ENCODE measurements at regions not wholly inside any gene's neighbourhood (a gene's known extent, or its start where the extent isn't known, plus 50 kb on each side); places are given as distances from the start of the nearest gene placed in this dataset.

DNA sequence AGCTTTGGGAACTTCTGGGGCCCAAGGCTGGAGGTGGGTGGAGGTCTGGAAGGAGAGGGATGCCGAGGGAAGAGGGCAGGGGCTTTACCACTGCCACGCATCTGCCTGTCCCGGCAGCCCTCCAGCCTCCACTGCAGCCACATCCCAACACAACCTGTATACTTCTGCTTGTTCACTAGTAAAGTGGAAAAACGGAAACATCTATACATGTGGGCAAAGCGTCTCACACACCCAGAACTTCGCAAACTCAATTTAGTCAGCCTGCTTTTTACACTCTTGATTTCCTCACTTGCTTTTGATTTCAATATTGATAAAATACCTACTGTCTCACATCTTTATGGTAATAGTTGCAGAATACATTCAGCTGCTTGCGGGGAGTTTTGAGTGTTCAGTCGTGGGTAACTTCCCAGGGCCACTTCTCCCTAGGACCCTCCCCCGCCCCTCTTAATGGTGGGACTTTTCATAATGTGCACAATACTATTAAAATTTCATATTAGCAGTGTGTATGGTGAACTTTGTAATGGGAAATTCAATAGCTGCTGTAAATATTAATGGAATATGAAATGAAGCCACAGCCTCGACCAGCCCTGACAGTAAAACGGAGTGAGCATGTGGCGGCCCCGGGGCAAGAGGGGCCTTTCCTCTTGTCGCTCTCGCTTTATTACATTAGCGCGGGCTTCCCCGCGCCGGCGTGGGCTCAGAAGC lies 85.2 kb downstream of the NR2F2 start:
- no peak for DNase-seq (ENCODE audit: low spot score)

DNA sequence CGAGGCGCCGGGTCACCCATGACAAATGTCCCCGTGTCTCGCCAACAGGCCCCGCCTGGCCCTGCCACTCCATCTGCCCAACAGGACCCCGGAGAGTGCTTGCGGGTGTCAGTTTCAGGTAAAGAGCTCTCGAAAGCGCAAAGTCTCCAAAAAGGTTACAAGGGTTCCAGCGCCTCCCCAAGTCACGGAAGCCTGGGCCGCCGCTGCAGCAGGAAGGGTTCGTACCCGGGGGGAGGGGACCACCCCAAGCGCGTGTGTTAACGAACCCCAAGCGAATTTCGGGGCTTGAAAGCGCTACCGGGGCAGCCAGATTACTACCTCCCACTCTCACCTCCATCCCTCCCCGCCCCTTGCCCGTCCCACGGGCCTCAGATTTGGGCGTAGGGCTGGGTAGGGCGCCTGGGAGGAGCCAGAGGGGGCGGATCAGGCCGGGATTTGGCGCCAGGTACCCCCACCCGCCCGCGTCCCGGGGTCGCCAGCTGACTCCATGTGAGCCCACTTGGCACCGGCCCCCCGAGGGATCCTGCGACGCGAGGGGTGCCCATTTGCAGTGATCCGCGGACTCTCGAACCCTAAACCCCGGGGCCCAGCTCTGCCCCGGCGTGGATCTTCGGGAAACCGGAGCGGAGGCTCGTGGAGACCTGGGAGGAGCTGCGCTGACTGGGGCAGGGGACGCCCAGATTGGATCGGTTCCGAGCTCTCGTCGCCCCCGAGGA lies 85.9 kb downstream of the NR2F2 start:
- DNase-seq (ENCODE audit: low spot score), result no peak

DNA sequence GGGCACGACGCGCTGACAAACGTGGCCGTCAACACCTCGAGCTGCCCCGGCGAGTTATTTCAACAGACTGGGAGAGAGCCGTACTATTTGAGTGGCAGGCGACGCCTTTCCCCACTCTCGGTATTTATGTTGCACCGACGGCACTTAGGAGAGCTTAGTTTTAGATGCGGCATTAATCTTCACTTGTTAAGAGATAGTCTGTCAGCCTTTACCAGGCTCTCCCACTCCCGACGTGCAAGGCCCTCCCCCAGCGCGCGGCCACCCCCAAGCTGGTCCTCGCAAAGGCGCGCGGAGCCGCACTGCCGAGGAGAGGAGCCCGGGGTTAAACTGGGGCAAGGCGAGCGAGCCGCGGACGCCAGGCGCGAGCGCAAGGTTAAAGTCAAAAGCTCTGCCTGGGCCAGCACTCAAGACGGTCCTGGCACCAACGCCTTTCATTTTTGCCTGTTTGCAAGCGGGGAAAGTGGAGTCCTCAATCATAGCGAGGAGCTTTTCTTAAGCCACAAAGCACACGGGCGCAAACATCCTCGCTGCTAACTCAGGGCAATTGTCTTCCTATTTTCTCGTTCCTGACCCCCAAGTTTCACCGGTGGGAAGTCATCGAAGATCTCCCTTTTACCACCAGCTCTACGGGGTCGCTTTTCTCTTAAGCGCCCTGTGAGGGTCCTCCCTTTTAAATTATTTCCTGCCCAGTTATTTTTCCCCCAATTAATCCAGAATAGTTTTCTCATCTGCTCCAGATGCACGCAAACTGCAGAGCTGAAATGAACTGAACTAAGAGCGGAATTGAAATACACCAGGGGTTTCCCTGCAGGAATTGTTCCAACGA lies 86.6 kb downstream of the NR2F2 start:
- DNase-seq (ENCODE audit: low spot score), result no peak

DNA sequence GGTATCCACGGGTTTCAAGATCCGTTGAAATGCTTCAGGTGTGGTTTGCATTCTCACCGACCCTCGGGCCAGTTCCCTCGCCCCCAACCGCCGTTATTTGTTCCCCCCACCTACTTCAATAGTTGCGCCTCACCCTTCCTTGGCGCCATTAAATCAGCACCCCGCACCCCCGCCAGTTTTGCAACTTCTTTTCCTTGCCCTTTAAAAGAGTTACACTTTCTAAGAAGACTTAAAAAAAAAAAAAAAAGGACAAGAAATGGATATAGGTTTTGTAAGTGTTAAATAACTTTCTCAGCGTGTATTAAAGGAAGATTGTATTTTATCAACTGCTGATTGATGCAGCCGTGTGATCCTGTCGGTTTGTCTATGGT lies 87.2 kb downstream of the NR2F2 start:
- DNase-seq (ENCODE audit: low spot score), result no peak

DNA sequence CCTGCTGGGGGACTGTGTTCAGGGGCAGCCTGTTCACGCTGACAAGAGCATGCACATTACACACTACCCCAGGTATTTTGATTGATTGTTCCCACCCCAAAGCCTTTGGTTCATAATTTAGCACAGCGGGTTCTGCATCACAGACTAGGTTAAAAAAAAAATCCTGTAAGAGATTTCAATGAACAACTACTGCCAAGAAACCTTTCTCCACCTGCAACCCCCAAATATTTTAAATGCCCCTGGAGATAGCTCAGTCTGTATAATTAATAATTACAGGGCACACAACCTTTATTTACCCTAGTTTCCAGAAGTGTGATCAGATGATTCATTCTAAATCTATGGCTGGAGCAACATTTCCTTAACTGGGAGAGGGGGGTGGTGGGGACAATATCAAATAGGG lies 87.6 kb downstream of the NR2F2 start:
- DNase-seq (ENCODE audit: low spot score), result no peak

DNA sequence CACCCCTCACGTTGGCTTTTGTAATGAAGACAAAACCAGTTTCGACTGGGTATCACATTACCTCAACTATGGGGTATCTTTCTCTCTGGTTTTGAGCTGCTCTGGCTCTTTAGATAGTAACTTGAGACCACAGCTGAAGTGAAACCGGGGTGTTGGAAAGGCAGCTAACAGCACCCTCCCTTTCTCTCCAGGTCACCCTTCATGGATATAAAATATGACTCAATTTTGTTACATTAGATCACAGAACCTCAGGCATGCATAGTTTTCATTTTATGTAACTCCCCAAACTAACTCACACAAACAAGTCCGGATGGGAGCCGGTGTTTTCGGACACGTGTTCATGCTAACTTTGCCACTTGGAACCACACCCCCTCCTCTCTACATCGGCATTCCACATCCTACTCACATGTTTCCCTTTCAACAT lies 90.7 kb downstream of the NR2F2 start:
- DNase-seq (ENCODE audit: low spot score), result no peak

DNA sequence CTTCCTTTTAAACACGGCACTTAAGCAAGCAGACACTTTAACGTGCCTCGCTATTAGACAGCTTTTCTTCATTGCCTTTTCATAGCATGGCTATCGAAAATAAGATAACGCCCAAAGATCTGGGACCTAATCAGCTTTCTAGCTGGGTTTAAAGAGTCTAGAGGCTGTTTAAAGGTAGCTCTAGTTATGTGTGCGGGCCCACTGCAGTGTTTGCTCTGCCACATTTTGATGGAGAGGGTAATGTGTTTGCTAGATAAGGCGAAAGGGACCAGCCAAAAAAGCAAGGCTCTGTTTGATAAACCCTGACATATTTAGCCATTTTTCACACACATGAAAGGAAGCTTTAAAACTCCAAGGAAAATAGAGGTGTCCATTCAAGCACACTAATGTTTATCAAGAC lies 91.6 kb downstream of the NR2F2 start:
- DNase-seq (ENCODE audit: low spot score), result no peak

DNA sequence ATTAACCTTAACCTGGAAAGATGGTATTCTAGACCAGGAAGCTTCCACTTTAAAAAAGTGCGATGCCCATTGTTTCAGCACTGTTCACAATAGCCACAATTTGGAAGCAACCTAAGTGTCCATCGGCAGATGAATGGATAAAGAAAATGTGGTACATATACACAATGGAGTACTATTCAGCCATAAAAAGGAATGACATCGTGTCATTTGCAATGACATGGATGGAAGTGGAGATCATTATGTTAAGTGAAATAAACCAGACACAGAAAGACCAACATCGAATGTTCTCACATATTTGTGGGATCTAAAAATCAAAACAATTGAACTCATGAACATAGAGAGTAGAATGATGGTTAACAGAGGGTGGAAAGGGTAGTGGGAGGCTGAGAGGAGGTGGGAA lies 94.2 kb downstream of the NR2F2 start:
- DNase-seq (ENCODE audit: low spot score), result no peak

DNA sequence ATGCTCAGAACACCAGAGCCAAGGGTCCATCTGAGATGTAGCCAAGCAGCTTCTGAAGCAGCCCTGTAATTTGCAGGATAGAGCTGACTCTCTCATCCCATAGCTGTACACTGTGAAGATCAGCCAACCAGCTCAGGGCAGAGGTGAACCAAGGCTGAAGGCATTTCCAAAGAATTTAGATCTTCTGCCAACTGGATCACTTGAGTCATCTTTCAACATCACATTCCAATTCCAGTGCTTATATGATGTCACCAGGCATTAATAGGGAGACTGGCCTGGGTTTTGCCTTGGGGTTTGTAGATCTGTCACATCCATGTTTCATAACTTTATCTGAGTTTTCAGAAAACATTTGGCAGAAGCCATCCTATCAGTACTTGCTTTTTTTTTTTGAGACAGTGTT lies 98.2 kb downstream of the NR2F2 start:
- DNase-seq (ENCODE audit: low spot score), result no peak

DNA sequence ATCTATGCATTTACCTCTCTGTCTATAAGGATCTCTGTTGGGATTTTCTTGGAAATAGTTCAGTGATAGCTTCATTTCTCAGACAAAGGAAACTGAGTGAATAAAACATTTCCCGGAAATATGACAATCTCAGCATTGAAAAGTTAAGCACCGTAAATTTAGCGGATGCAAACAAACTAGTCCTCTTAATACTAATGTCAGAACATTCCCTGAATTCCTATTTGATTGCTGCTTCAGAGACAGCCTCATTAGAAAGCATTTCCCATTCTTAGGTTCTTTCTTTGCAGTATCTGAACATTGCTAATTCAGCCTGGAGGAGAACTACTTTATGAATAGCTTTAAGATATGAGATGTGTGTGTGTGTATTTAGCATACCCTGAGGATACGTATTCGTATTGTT lies 101.3 kb downstream of the NR2F2 start:
- DNase-seq (ENCODE audit: low spot score), result no peak

DNA sequence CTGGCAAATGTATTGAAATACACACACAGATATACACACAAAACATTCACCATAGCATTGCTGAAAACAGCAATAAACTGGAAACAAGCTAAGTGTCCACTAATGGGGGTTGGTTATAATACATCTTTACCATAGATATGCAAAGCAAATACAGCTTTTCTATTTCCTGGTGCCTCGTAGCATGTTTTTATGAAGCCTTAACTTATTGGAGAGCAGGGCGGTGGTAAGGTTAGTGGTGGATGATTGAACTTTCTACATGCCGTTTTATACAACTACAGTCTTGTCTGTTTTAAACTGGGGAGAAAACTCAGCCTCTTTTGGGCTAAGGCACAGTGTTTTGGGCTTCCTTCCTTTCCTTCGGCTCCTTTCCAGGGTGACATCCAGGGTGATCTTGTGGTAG lies 104.5 kb downstream of the NR2F2 start:
- no peak for DNase-seq (ENCODE audit: low spot score)

DNA sequence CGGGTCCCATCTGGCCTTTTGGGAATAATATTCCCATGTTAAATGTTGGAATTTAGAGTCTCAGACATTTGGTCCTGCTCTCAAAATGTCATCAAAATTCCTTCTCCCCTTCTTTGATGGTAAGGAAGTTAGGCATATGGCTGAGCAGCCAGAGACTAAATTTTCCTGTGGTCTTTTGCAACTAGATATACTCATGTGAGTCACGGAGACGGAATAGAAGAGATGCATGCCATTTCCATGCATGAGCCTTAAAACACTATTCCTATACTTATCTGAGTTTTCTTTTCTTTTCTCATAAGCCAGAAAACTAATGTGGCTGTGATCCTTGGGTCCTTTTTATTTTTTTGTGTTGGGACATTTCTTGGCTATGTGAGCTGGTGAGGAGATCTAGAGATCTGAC lies 105.3 kb downstream of the NR2F2 start:
- no peak for DNase-seq (ENCODE audit: low spot score)

DNA sequence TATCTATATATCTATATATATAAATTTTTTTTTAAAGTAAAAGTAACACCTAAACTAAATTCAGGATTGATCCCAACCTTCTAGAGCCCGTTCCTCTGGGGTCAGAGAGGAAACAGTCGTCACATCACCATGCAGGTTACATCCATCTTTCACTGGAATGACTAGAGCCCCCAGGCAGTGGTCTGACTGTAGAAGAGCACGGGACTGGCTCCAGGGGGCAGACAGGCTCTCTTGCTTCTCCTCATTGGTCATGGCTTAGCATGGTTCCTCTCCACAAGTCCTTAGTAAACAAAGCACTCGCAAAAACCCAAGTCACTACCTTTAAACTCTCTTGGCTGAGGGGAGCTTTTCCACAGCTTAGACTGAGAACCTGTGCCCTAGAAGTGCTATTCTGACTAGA lies 110.5 kb downstream of the NR2F2 start:
- DNase-seq (ENCODE audit: low spot score), result no peak

DNA sequence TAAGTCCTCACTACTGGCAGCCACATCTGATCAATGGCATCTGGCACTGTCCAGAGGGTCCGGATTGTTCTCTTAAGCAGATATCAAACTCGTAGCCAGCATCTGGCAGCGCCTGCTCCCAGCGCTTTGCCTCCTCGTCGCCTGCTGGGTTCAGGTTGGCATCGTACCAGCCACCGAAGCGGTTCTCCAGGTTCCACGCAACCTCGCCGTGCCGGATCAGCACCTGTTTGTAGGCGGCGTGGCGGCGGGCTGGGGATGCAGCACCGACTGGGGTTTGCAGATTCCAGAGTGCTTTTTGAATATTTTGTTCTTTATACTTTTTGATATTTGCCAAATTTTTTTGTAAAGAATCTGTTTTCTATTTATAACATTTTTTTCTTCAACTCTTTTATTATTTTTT lies 111.6 kb downstream of the NR2F2 start:
- DNase-seq (ENCODE audit: low spot score), result no peak

DNA sequence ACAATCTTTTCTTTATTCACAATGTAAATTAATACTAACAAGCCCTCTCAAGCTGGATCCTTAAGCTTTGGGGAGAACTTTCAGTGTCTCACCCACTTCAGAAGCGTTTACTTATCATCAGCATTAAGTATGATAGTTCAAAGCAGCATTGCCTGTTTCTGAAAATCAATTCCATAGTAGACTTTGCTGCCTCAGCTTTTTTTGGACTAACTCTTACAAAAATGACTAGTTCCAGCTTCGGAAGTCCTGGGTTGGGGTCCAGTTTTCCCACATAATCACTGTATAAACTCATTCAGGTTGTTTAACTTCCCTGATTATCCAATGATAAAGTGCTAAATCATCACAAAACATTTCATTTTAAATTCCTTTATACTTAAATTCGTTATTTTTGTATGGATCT lies 114.4 kb downstream of the NR2F2 start:
- no peak for DNase-seq (ENCODE audit: low spot score)

DNA sequence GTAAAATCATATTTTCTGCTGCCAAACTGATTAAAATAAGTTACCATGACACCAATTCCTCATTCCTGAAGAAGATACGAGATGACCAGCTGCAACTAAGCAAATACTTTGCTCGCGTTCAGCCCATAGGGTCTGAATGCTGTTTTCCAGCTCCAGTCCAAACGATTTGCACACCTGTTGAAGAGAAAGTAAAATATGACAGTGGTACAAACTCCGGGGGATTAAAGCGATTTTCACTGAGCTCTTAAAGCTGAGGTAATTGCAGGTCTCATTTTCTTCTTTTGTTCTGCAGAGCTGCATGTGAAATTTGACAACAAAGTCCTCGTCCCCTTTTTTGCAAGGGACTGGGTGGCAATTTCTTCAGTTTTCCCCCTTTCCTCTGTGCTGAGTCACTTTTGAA lies 118.4 kb downstream of the NR2F2 start:
- DNase-seq (ENCODE audit: low spot score), result no peak

DNA sequence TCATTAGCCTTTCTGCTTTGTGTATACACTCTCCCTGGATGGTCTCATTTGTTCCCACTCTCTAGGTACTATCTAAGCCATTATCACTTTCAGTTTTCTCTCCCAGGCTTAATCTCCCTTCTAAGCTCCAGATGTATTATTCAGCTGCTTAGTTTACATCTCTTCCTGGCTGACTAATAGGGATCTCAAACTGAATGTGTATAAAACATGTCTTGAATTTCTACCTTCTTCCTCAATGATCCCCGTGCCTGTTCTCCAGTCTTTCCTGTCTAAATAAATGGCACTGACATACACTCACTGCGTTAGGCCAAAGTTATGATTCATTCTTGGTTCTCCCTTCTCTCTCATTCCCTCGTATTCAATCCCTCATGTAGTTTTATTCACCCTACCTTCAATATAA lies 127.3 kb downstream of the NR2F2 start:
- no peak for DNase-seq (ENCODE audit: low spot score)

DNA sequence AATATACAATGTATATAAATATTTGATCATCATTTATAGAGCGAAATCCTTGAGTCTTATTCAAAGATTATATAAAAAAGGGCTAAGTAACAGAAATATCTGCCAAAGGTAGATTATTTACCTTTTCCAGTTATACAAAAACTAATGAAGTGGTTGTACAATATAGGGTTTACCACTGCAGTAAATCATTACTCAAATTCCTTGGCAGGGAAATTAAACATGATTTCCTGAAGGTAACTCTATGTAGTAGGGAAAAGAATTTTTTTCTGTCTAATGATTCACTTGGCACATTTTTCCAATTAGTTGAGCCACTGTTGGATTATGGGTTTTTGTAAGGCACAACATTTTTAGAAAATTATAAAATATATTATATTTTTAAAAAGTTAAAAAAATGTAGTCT lies 129.6 kb downstream of the NR2F2 start:
- DNase-seq (ENCODE audit: low spot score), result no peak

DNA sequence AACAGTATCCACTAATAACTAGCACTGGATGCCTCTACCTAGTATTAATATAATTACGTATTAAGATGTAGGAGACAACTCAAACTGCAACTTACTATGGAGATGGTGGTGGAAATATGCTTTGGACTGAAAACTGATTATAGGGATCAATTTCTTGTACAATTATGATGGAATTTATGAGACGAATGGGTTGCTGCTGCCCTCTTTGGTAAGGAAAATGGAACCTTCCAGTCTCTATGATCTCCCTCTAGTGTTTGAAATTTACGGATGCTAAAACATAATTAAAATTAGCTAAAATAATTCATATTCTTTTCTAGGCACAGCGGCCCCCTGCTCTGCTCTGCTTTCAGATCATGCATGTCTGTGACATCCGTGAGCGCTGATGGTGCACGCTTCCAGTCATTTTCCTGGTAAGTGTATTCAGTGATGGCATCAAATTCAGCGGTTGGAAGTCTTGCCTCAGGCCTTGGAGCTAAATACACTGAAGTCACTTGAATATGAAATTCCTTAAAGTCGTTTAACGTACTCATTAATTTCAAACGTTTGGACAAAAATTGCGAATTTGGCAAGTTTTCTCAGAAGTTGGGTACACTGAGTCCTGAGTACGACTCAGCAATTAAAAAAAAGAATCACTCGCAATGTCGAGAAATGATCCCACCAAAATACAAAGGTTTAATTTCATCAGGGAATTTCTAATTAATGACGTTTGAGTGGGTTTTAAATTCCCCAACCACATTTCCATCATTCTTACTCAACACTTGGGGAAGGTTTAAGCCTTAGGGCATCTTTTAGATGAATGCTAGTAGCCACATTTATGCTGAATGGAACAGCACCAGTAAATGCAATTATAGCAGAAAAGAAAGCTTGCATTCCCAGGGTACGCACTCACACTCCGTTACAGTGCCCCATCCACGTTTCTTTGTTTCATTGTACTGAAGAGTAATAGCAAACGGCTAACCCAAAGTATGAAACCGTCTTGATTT lies 132.6 kb downstream of the NR2F2 start:
- peak; percentile 25 for DNase-seq (ENCODE audit: low spot score)

DNA sequence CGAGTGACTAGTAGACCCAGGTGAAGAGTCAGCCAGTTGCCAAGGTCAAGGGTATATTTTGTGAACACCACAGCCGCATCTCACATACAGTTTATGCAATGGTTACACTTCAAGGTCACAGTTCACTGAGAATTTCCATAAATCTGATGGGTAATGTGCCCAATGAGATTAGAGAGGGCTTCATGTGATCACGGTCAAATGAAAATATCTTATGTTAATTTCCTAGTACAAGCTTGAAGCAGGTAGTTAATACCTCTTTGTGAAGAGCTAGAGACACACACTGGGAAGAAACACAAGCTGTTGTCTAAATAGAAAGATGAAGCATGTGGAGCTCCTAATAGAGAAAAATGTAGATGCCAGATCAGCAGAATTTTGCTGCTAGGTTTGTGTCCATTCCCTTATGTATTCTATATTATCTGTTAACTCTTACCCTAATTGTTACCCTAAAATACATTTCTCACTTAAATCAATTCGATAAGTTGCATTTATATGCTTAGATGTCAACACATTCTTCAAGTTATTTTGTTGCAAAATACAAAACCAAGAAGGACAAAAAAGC lies 136.0 kb downstream of the NR2F2 start:
- no peak for DNase-seq (ENCODE audit: low spot score)

DNA sequence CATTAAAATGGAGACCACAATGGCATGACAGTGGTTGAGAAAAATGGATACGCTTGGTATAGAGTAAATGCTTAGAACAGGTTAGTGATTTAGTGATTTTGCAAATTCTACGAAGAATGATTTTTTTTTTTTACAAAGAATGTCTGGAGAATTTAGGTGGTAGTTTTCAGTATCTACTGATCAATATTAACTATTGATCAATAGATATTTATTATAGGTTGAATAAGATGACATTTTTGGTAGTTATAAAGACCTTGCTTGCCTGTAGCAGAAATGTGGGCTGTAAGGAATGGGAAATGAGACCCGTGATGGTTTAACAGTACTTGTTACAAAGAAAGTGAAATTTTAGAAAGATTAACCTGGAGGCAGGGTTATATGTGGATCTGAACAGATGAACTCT lies 137.5 kb downstream of the NR2F2 start:
- DNase-seq (ENCODE audit: low spot score), result no peak

All from COLO829 (cell line).